GM12873 (cell line): ENCODE measurements at regions not wholly inside any gene's neighbourhood (a gene's known extent, or its start where the extent isn't known, plus 50 kb on each side); places are given as distances from the start of the nearest gene placed in this dataset.

Source experiments
- TF ChIP-seq, protein P1 (sequence below): IDR thresholded peaks from 2 replicates; pipeline ENCODE4 v1.5.1; 2012; ENCODE audit warnings: low read depth, mild to moderate bottlenecking, moderate library complexity, low read length, control low read depth; ENCODE audit not compliant: insufficient read depth; ENCODE audit errors: missing control alignments

- TF ChIP-seq, protein P1, sequence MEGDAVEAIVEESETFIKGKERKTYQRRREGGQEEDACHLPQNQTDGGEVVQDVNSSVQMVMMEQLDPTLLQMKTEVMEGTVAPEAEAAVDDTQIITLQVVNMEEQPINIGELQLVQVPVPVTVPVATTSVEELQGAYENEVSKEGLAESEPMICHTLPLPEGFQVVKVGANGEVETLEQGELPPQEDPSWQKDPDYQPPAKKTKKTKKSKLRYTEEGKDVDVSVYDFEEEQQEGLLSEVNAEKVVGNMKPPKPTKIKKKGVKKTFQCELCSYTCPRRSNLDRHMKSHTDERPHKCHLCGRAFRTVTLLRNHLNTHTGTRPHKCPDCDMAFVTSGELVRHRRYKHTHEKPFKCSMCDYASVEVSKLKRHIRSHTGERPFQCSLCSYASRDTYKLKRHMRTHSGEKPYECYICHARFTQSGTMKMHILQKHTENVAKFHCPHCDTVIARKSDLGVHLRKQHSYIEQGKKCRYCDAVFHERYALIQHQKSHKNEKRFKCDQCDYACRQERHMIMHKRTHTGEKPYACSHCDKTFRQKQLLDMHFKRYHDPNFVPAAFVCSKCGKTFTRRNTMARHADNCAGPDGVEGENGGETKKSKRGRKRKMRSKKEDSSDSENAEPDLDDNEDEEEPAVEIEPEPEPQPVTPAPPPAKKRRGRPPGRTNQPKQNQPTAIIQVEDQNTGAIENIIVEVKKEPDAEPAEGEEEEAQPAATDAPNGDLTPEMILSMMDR = no peak
These were observed 353.7 kb downstream of the SLITRK6 start for GRCh38 chr13:85445534-85445933.

DNA sequence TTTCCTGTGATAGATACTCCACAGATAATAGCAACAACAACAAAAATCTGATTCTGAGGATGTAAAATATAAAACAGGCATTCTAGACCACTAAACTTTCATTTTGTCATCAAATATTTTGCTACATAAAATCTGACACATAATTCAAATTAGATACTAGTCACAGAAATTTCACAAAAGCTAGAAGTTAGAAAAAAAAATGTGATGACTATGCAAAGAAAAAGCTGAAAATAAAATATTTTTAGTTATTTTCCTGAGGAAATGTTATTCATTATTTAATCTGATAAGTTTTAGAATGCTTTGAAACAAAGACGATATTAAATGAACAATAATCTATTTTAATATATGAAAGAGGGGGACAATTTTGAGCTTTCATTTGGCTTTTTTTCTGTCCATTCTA is 357.2 kb downstream of the SLITRK6 start:
- TF ChIP-seq, protein P1 = no peak

- TF ChIP-seq, protein P1 = no peak
These were observed 357.9 kb downstream of the SLITRK6 start for GRCh38 chr13:85441364-85441763.

- TF ChIP-seq, protein P1 = no peak
These were observed 363.2 kb downstream of the SLITRK6 start for GRCh38 chr13:85436029-85436428.

GRCh38 chr13:85434927-85435326 is 364.3 kb downstream of the SLITRK6 start:
- TF ChIP-seq, protein P1 = no peak

- TF ChIP-seq, protein P1 = no peak
These were observed 366.3 kb downstream of the SLITRK6 start for GRCh38 chr13:85432881-85433280.

DNA sequence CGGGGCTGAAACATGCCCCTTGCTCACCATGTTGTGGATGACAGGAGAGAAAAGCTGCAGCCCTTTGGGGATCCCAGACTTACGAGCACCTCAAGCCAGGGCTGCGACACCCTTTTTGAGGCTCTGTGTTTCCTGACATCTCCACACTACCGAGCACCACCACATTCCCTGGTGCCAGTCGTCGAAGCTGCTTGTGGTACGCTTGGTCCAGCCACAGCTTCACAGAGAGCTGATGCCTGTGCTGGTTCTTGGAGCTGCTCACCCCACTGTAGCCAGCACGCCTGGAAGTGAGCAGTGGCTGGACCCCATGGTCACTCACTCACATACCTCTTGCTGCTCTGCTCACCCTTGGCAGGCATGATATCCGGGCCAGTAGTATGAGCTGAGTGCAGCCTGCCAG is 367.5 kb downstream of the SLITRK6 start:
- TF ChIP-seq, protein P1 = no peak

GRCh38 chr13:85430216-85430794 is 368.9 kb downstream of the SLITRK6 start:
- TF ChIP-seq, protein P1 = no peak
